ENCODE measurements at regions not wholly inside any gene's neighbourhood (a gene's known extent, or its start where the extent isn't known, plus 50 kb on each side); places are given as distances from the start of the nearest gene placed in this dataset.
A peak's percentile ranks its signal among the peaks of the same experiment; 100 is the strongest.

GRCh38 chr3:175980486-175981090 is 1121.5 kb downstream of the NAALADL2 start:
- WGBS (ENCODE audit: insufficient coverage), result no CpG with 5 or more reads among the region's 2 CpGs
- Histone ChIP-seq H3K36me3 (ENCODE audit: control insufficient read depth, insufficient read depth, low read length) (no peaks in the 10 kb centered on the region), H3K27me3 (ENCODE audit: control insufficient read depth, insufficient read depth, low read length) (no peaks in the 10 kb centered on the region), H3K9me3 (replicated peaks; ENCODE audit: control insufficient read depth, low read depth, low read length) (peaks cover 2% of the 10 kb centered on the region), H3K4me1 (ENCODE audit: control insufficient read depth, insufficient read depth, low read length) (no peaks in the 10 kb centered on the region), H3K4me3 (ENCODE audit: low read length) (no peak overlapping the region), H3K27ac (ENCODE audit: low read length) (no peak overlapping the region)
- DNase-seq, result peak; percentile 70

- Histone ChIP-seq H3K4me1 (ENCODE audit: control insufficient read depth, insufficient read depth, low read length) (no peaks in the 10 kb centered on the region), H3K9me3 (replicated peaks; ENCODE audit: control insufficient read depth, low read depth, low read length) (peaks cover 4% of the 10 kb centered on the region), H3K27me3 (ENCODE audit: control insufficient read depth, insufficient read depth, low read length) (no peaks in the 10 kb centered on the region), H3K36me3 (ENCODE audit: control insufficient read depth, insufficient read depth, low read length) (no peaks in the 10 kb centered on the region), H3K4me3 (ENCODE audit: low read length) (no peak overlapping the region), H3K27ac (ENCODE audit: low read length) (no peak overlapping the region)
- 95% methylated on average over 24 of the region's 32 CpGs for WGBS (ENCODE audit: insufficient coverage)
- no peak for DNase-seq
These were observed 1119.0 kb downstream of the NAALADL2 start for GRCh38 chr3:175977968-175978752.

GRCh38 chr3:175969456-175969855 is 1110.3 kb downstream of the NAALADL2 start:
- no CpG with 5 or more reads among the region's 3 CpGs for WGBS (ENCODE audit: insufficient coverage)

GRCh38 chr3:175965036-175965435 is 1105.9 kb downstream of the NAALADL2 start:
- no peaks in the 10 kb centered on the region for H3K4me1 ChIP-seq (ENCODE audit: control insufficient read depth, insufficient read depth, low read length)
- H3K9me3 ChIP-seq (replicated peaks; ENCODE audit: control insufficient read depth, low read depth, low read length), result peaks cover 4% of the 10 kb centered on the region
- no peak overlapping the region for H3K4me3 ChIP-seq (ENCODE audit: low read length)
- H3K36me3 ChIP-seq (ENCODE audit: control insufficient read depth, insufficient read depth, low read length), result no peaks in the 10 kb centered on the region
- no peaks in the 10 kb centered on the region for H3K27me3 ChIP-seq (ENCODE audit: control insufficient read depth, insufficient read depth, low read length)
- H3K27ac ChIP-seq (ENCODE audit: low read length), result no peak overlapping the region
- no peak for DNase-seq
- no CpG with 5 or more reads among the region's 1 CpG for WGBS (ENCODE audit: insufficient coverage)

More at GRCh38 chr3:175969456-175969855, 1110.3 kb downstream of the NAALADL2 start:
- H3K4me3 ChIP-seq (ENCODE audit: low read length), result no peak overlapping the region
- H3K4me1 ChIP-seq (ENCODE audit: control insufficient read depth, insufficient read depth, low read length), result no peaks in the 10 kb centered on the region
- H3K9me3 ChIP-seq (replicated peaks; ENCODE audit: control insufficient read depth, low read depth, low read length), result peaks cover 4% of the 10 kb centered on the region
- no peak overlapping the region for H3K27ac ChIP-seq (ENCODE audit: low read length)
- H3K36me3 ChIP-seq (ENCODE audit: control insufficient read depth, insufficient read depth, low read length), result no peaks in the 10 kb centered on the region
- H3K27me3 ChIP-seq (ENCODE audit: control insufficient read depth, insufficient read depth, low read length), result no peaks in the 10 kb centered on the region
- DNase-seq, result no peak

- DNase-seq, result no peak
- Histone ChIP-seq H3K9me3 (replicated peaks; ENCODE audit: control insufficient read depth, low read depth, low read length) (no peaks in the 10 kb centered on the region), H3K4me1 (ENCODE audit: control insufficient read depth, insufficient read depth, low read length) (no peaks in the 10 kb centered on the region), H3K36me3 (ENCODE audit: control insufficient read depth, insufficient read depth, low read length) (no peaks in the 10 kb centered on the region), H3K4me3 (ENCODE audit: low read length) (no peak overlapping the region), H3K27me3 (ENCODE audit: control insufficient read depth, insufficient read depth, low read length) (no peaks in the 10 kb centered on the region), H3K27ac (ENCODE audit: low read length) (no peak overlapping the region)
- WGBS (ENCODE audit: insufficient coverage), result 57% methylated on average over 1 of the region's 1 CpG
These were observed 1098.3 kb downstream of the NAALADL2 start for GRCh38 chr3:175957427-175957826.

GRCh38 chr3:175956964-175957363 is 1097.8 kb downstream of the NAALADL2 start:
- 100% methylated on average over 1 of the region's 3 CpGs for WGBS (ENCODE audit: insufficient coverage)
- no peak overlapping the region for H3K4me3 ChIP-seq (ENCODE audit: low read length)
- no peak overlapping the region for H3K27ac ChIP-seq (ENCODE audit: low read length)
- H3K4me1 ChIP-seq (ENCODE audit: control insufficient read depth, insufficient read depth, low read length), result no peaks in the 10 kb centered on the region
- H3K36me3 ChIP-seq (ENCODE audit: control insufficient read depth, insufficient read depth, low read length), result no peaks in the 10 kb centered on the region
- H3K27me3 ChIP-seq (ENCODE audit: control insufficient read depth, insufficient read depth, low read length), result no peaks in the 10 kb centered on the region
- no peak for DNase-seq
- H3K9me3 ChIP-seq (replicated peaks; ENCODE audit: control insufficient read depth, low read depth, low read length), result no peaks in the 10 kb centered on the region

- Histone ChIP-seq H3K4me3 (ENCODE audit: low read length) (no peak overlapping the region), H3K27ac (ENCODE audit: low read length) (no peak overlapping the region), H3K36me3 (ENCODE audit: control insufficient read depth, insufficient read depth, low read length) (no peaks in the 10 kb centered on the region), H3K4me1 (ENCODE audit: control insufficient read depth, insufficient read depth, low read length) (no peaks in the 10 kb centered on the region), H3K9me3 (replicated peaks; ENCODE audit: control insufficient read depth, low read depth, low read length) (peaks cover 3% of the 10 kb centered on the region), H3K27me3 (ENCODE audit: control insufficient read depth, insufficient read depth, low read length) (no peaks in the 10 kb centered on the region)
- WGBS (ENCODE audit: insufficient coverage), result no CpG with 5 or more reads among the region's 4 CpGs
- peak; percentile 46 for DNase-seq
These were observed 1092.0 kb downstream of the NAALADL2 start for GRCh38 chr3:175951047-175951694.

- no peak for DNase-seq
- WGBS (ENCODE audit: insufficient coverage), result 100% methylated on average over 1 of the region's 3 CpGs
- Histone ChIP-seq H3K27ac (ENCODE audit: low read length) (no peak overlapping the region), H3K4me1 (ENCODE audit: control insufficient read depth, insufficient read depth, low read length) (no peaks in the 10 kb centered on the region), H3K36me3 (ENCODE audit: control insufficient read depth, insufficient read depth, low read length) (no peaks in the 10 kb centered on the region), H3K27me3 (ENCODE audit: control insufficient read depth, insufficient read depth, low read length) (no peaks in the 10 kb centered on the region), H3K4me3 (ENCODE audit: low read length) (no peak overlapping the region), H3K9me3 (replicated peaks; ENCODE audit: control insufficient read depth, low read depth, low read length) (peaks cover 11% of the 10 kb centered on the region)
These were observed 1088.9 kb downstream of the NAALADL2 start for GRCh38 chr3:175948041-175948440.

GRCh38 chr3:175941352-175941751 is 1082.2 kb downstream of the NAALADL2 start:
- Histone ChIP-seq H3K27me3 (ENCODE audit: control insufficient read depth, insufficient read depth, low read length) (peaks cover 2% of the 10 kb centered on the region), H3K4me3 (ENCODE audit: low read length) (no peak overlapping the region), H3K4me1 (ENCODE audit: control insufficient read depth, insufficient read depth, low read length) (no peaks in the 10 kb centered on the region), H3K9me3 (replicated peaks; ENCODE audit: control insufficient read depth, low read depth, low read length) (peaks cover 22% of the 10 kb centered on the region), H3K36me3 (ENCODE audit: control insufficient read depth, insufficient read depth, low read length) (no peaks in the 10 kb centered on the region), H3K27ac (ENCODE audit: low read length) (no peak overlapping the region)
- no peak for DNase-seq

- H3K4me3 ChIP-seq (ENCODE audit: low read length), result no peak overlapping the region
- no peak for DNase-seq
- no peaks in the 10 kb centered on the region for H3K4me1 ChIP-seq (ENCODE audit: control insufficient read depth, insufficient read depth, low read length)
- H3K36me3 ChIP-seq (ENCODE audit: control insufficient read depth, insufficient read depth, low read length), result no peaks in the 10 kb centered on the region
- H3K9me3 ChIP-seq (replicated peaks; ENCODE audit: control insufficient read depth, low read depth, low read length), result peaks cover 22% of the 10 kb centered on the region
- no peak overlapping the region for H3K27ac ChIP-seq (ENCODE audit: low read length)
- WGBS (ENCODE audit: insufficient coverage), result 72% methylated on average over 6 of the region's 6 CpGs
- H3K27me3 ChIP-seq (ENCODE audit: control insufficient read depth, insufficient read depth, low read length), result peaks cover 2% of the 10 kb centered on the region
These were observed 1081.7 kb downstream of the NAALADL2 start for GRCh38 chr3:175940881-175941280.

Measured in muscle of leg (tissue), 3 donors.